NOMO-1 (cell line): ENCODE measurements at regions not wholly inside any gene's neighbourhood (a gene's known extent, or its start where the extent isn't known, plus 50 kb on each side); places are given as distances from the start of the nearest gene placed in this dataset.
"Not testable (repeated sequence)": the region's sequence is repeated elsewhere in the genome, so short reads cannot be mapped to it uniquely, and the experiment has no call there.

ENCODE experiments used
- DNase-seq, 2 experiments: peaks; one replicate each; lab custom pipeline; 2025; ENCODE audit not compliant: unreplicated experiment in 2 of 2; lab: John Stamatoyannopoulos, UW

- no peak for DNase-seq
Observed at GRCh38 chrX:40260146-40260747, 162.5 kb upstream of the BCOR start.

GRCh38 chrX:40258909-40259308 is 161.2 kb upstream of the BCOR start:
- no peak for DNase-seq

DNA sequence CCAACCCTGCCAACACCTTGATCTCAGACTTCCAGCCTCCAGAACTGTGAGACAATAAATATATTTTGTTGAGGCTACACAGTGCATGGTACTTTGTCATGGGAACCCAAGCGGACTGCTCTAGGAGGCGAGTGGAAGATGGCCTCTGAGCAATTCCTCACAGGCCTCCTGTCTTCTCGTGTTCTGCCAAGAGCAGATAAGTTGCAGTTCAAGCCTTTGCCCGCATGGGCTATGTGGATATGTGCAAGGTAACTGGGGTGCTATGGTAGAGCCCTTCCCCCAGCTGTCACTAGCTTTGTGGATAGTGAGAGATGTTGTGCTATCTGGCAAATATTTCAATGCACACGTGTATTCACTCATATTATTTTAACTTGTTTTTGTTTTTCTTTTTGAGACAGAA is 156.0 kb upstream of the BCOR start:
- no peak for DNase-seq

DNA sequence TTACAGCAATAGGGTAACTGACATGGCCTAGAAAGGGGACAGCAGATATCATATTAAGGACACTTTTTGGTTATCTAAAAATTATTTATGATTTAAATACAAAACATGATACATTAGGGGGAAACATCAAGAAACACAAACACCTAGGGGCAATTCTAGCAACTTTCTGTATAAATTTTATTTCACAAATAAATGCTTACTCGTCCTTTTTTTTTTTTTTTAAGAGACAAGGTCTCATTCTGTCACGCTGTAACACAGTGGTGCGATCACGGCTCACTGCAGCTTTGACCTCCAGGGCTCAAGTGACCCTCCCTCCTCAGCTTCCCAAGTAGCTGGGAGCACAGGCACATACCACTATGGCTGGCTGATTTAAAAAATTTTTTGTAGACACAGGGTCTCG is 151.8 kb upstream of the BCOR start:
- no peak for DNase-seq

DNA sequence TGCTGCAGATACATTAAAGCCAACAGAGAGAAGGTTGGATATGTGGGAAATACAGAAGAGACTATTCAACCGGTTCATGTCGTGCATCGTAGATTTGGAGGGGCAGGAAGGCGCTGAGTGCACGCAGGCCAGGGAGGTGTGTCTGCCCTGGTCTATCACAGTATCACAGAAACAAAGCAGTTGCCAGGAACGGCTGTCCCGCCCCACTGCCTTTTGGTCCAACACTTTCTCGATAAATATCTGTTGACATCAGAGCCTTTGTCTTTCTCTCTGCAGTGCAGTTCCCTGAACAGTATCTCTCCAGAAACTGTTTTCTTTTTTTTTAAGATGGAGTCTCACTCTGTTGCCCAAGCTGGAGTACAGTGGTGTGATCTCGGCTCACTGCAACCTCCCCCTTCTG is 151.1 kb upstream of the BCOR start:
- DNase-seq: no peak

GRCh38 chrX:40247848-40248622 is 150.3 kb upstream of the BCOR start:
- DNase-seq: no peak

- no peak for DNase-seq
Observed at GRCh38 chrX:40247382-40247781, 149.6 kb upstream of the BCOR start.

DNA sequence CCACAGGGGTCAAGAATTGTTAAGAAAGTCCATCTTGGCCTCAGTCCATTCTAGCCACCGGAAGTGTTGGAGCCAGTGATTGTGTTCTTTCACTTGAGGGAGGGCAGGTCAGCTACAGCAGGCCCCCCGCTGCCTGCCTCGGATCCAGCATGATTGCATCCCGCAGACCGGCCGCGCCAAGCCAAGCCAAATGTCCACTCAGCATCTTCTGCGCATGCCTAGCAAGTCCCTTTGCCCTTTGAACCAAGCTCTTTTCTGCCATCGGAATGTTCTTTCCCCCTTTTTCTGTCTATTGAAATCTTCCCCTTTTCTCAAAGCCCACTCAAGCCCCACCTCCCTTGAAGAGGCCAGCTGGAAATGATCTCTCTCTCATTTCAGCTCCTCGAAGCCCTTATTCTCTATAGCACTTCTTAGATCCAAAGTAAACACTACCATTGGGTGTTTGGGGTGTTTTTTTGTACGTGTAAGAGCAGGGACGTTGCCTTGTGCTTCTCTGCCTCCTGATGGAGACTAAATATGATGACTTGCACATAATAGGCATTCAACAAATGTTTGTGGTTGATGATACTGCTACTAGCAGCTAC is 147.8 kb upstream of the BCOR start:
- no peak for DNase-seq

- DNase-seq: no peak
Observed at GRCh38 chrX:40244980-40245379, 147.2 kb upstream of the BCOR start.

DNA sequence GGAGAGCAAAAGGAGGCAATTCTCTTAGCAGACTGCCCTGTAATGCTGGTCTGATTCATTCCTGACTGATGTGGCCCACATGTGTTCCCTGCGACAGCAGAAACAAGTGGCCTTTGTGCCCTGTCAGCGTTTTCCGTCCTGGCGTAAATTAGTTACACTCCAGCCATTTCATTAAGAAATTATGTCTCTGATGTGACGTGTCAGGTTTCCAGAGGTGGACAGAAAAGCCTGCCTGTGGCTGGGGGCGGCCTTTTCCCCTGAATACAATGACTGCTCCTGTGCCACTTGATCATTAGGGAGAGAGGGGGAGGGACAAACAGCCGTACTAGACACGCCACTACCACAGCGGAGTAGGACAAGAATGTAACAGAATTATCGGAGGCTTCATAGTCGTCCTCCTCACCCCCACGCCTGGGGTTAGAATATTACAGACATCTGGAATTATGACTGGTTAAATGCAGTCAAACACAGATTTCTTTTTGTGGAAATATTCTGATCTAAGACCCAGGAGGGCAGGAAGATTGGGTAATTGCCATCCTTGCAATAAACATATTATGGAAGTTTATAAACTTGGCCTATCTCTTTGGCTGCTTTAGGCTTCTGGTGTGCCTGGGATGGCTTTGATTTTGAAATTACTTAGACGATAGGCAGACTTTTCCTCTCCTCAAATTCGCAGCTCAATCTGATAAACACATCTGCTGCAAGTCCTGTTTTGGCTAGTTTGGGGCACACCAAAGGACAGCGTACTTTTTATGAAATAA is 146.2 kb upstream of the BCOR start:
- DNase-seq: no peak

GRCh38 chrX:40240844-40241243 is 143.1 kb upstream of the BCOR start:
- DNase-seq: peak in 1 of 2 experiments; percentile 7

DNA sequence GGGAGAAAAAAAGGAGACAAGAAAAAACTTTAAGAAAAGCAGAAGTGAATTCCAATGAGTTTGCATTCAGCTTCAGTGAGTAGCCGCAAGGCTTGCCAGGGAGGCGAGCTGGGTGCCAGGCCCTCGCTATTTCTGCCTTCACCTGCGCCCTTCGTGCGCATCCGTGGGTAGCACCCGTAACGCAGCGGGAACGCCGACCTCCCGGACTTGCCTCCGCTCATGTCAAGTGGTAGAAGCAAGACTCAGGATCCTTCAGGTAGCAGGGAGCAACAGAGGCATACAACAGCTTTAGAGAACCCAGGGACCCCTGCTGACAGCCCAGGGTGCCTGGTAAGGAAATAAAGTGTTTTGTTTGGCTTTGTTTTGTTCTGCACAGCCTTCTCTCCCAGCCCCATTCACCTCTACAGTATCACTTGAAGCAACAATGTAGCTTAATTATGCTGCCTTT is 140.0 kb upstream of the BCOR start:
- DNase-seq: peak in 1 of 2 experiments; percentile 12

- DNase-seq: no peak
Observed at GRCh38 chrX:40230646-40231045, 132.9 kb upstream of the BCOR start.

DNA sequence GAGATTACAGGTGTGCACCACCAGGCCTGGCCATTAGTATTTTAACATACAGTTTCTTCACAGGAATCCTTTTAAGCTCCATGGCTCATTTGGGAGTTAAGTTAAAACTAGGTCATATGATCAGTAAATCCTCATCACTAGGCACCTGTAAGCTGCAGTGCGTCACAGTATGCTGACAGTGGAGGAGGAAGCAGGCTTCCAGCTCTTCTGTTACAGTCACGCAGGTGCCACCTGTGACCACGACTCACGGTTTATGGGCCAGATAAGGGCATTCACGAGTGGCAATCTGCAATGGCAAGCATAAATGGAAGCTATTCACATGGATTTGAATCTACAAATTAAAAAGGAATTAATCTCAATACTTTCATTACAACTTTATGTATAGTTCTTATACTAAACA is 129.4 kb upstream of the BCOR start:
- DNase-seq: no peak

- no peak for DNase-seq
Observed at GRCh38 chrX:40224658-40225057, 126.9 kb upstream of the BCOR start.

DNA sequence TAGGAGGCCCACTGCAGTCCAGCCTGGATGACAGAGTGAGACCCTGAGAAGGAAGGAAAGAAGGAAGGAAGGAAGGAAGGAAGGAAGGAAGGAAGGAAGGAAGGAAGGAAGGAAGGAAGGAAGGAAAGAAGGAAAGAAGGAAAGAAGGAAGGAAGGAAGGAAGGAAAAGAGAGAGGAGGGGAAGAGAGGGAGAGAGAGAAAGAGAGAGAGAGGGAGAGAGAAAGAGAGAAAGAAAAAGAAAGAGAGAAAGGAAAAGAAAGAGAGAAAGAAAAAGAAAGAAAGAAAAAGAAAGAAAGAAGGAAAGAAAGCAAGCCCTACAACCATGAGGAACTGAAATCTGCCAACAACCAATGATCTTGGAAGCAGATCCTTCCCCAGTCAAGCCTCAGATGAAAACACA is 124.9 kb upstream of the BCOR start:
- not testable (repeated sequence) for DNase-seq

DNA sequence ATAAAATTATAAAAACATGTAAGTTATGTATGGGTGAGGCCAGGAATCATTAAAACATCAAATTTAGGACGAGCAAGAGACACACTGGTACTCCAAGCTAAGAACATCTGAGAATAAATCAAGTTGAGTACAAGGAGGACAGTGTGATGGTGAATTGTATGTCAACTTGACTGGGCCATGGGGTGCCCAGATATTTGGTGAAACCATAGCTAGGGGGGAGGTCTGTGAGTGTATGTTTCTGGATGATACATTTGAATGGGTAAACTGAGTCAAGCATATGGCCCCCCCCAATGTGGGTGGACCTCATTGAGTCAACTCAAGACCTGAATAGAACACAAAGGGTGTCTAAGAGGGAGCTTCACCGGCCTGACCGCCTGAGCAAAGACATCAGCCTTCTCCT is 115.3 kb upstream of the BCOR start:
- DNase-seq: no peak

DNA sequence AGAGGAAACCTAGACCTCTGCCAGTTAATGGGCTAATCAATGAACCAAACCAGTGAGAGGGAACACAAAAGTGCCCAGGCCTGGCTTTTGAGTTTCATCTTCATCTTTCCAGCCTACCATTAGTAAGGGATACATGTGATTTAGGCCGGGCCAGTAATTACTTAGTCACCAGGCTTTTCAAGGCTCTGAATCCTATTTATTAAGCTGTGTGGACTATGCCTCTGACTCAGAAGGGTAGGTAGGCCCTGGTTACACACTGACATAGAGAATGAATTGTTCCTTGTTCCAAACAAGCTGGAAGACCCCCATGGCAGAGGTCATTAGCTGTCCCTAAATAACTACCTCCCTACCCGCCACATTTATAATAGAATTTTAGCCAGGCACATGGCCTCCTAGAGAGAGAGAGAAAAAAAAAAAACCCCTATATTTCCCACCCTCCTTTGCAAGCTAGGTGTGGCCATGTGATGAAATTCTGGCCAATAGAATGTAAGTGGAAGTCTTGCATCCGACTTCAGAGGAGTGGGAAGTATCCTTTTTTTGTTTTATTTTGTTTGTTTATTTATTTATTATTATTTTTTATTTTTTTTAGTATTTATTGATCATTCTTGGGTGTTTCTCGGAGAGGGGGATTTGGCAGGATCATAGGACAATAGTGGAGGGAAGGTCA is 112.3 kb upstream of the BCOR start:
- no peak for DNase-seq

- DNase-seq: peak in 1 of 2 experiments; percentile 21
Observed at GRCh38 chrX:40207626-40208025, 109.9 kb upstream of the BCOR start.

GRCh38 chrX:40205471-40205870 is 107.7 kb upstream of the BCOR start:
- no peak for DNase-seq

- DNase-seq: peak; percentile 29 to 30
Observed at GRCh38 chrX:40202456-40202855, 104.7 kb upstream of the BCOR start.
